GM23338 (cell line): ENCODE measurements at regions not wholly inside any gene's neighbourhood (a gene's known extent, or its start where the extent isn't known, plus 50 kb on each side); places are given as distances from the start of the nearest gene placed in this dataset.

Experiments
- CREB1 ChIP-seq: fragments of 250-450 bp; sonication (Bioruptor Pico); IDR thresholded peaks from 2 replicates; pipeline ENCODE4 v1.5.0; 2020; ENCODE audit warnings: low read depth, mild to moderate bottlenecking, moderate library complexity
- EZH2 ChIP-seq: fragments of 200-600 bp; sonication (generic); IDR thresholded peaks from one replicate; pipeline ENCODE4 v1.8.0; 2017; ENCODE audit warnings: antibody characterized with exemption, mild to moderate bottlenecking, low read depth; ENCODE audit not compliant: unreplicated experiment
- EZH2phosphoT487 ChIP-seq: fragments of 200-600 bp; sonication (generic); IDR thresholded peaks from one replicate; pipeline ENCODE4 v1.8.1; 2018; ENCODE audit warnings: antibody characterized with exemption; ENCODE audit not compliant: unreplicated experiment
- JUNB ChIP-seq: IDR thresholded peaks from one replicate; pipeline ENCODE4 v1.6.1; 2016; ENCODE audit warnings: antibody characterized with exemption; ENCODE audit not compliant: unreplicated experiment
- POLR2AphosphoS5 ChIP-seq: IDR thresholded peaks from 2 replicates; pipeline ENCODE4 v1.6.1; 2016; ENCODE audit warnings: antibody characterized with exemption, low read depth
- REST ChIP-seq: IDR thresholded peaks from one replicate; pipeline ENCODE4 v1.6.1; 2018; ENCODE audit warnings: antibody characterized with exemption; ENCODE audit not compliant: unreplicated experiment
- TF ChIP-seq, protein P1 (sequence below), 2 experiments: fragments of 200-600 bp in 1 of 2; sonication (generic) in 1 of 2; conservative IDR thresholded peaks; 2 replicates each; pipeline versions ENCODE4 v1.5.1 to v1.6.1; 2016 to 2017; ENCODE audit warnings: antibody characterized with exemption in 2 of 2, low read depth in 2 of 2, mild to moderate bottlenecking in 2 of 2, moderate library complexity in 1 of 2

DNA sequence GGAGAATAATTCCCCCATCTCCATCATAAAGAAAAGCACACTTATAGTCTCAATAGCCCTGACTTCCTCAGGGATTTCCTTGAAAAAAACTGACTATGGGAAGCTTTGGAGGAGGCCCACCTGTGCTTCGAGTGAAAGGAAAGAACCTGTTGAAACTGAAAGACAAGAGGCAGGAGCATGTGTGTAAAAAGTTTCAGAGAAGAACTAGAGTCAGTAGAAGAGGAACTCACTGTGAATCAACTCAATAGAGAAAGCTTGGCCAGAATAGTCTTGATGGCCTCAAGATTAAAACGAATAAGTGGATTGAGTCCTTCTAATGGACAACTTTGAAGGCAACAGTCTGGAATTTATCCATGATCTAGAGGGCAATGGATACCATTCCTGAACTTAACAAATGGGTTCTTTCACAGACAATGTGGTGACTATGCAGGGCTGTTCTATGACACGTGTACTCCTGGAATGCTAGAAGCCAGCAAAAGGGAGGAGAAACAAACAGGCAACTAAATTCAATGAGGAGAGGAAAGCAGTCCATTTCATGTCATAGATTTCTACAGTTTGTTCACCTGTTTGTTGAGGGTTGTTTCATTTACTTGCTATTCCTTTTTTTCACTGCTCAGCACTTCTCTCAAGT lies 442.3 kb downstream of the GRB14 start:
- TF ChIP-seq, protein P1, sequence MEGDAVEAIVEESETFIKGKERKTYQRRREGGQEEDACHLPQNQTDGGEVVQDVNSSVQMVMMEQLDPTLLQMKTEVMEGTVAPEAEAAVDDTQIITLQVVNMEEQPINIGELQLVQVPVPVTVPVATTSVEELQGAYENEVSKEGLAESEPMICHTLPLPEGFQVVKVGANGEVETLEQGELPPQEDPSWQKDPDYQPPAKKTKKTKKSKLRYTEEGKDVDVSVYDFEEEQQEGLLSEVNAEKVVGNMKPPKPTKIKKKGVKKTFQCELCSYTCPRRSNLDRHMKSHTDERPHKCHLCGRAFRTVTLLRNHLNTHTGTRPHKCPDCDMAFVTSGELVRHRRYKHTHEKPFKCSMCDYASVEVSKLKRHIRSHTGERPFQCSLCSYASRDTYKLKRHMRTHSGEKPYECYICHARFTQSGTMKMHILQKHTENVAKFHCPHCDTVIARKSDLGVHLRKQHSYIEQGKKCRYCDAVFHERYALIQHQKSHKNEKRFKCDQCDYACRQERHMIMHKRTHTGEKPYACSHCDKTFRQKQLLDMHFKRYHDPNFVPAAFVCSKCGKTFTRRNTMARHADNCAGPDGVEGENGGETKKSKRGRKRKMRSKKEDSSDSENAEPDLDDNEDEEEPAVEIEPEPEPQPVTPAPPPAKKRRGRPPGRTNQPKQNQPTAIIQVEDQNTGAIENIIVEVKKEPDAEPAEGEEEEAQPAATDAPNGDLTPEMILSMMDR (conservative IDR thresholded peaks at IDR 0.05; ENCODE audit: low read depth in 2 of 2): no peak
- TF ChIP-seq CREB1 (no peak), JUNB (no peak), REST (no peak), EZH2 (no peak), POLR2AphosphoS5 (no peak), EZH2phosphoT487 (no peak)
